ENCODE measurements at regions not wholly inside any gene's neighbourhood (a gene's known extent, or its start where the extent isn't known, plus 50 kb on each side); places are given as distances from the start of the nearest gene placed in this dataset.
"Not testable (repeated sequence)": the region's sequence is repeated elsewhere in the genome, so short reads cannot be mapped to it uniquely, and the experiment has no call there.

DNA sequence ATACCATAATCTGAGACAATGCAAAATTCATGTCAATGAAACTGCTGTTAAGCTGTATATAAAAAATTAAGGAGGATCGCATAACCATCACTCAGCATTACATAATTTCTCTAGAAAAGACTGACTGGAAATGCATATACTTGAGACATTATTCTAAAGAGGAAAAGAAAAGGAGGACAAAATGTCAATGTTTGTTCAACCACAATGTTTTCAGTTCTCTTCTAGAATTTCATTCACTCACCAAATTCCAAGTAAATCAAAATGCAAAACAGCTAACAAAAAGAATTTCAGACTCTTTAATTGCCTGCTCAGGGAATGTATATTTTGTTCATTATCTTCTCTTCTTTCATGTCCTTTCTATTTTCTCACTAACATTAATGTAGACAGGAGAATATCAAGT lies 106.2 kb upstream of the CCDC28A start:
- no peak for DNase-seq (ENCODE audit: extremely low read depth, insufficient read length)
- Histone ChIP-seq H3K36me3 (ENCODE audit: control insufficient read depth, insufficient read depth, low read length) (no peaks in the 10 kb centered on the region), H3K4me3 (replicated peaks; ENCODE audit: low read depth, low read length) (no peak overlapping the region), H3K27me3 (replicated peaks; ENCODE audit: control insufficient read depth, insufficient read depth, low read length) (no peaks in the 10 kb centered on the region)
- TF ChIP-seq, protein P1, sequence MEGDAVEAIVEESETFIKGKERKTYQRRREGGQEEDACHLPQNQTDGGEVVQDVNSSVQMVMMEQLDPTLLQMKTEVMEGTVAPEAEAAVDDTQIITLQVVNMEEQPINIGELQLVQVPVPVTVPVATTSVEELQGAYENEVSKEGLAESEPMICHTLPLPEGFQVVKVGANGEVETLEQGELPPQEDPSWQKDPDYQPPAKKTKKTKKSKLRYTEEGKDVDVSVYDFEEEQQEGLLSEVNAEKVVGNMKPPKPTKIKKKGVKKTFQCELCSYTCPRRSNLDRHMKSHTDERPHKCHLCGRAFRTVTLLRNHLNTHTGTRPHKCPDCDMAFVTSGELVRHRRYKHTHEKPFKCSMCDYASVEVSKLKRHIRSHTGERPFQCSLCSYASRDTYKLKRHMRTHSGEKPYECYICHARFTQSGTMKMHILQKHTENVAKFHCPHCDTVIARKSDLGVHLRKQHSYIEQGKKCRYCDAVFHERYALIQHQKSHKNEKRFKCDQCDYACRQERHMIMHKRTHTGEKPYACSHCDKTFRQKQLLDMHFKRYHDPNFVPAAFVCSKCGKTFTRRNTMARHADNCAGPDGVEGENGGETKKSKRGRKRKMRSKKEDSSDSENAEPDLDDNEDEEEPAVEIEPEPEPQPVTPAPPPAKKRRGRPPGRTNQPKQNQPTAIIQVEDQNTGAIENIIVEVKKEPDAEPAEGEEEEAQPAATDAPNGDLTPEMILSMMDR (IDR thresholded peaks at IDR 0.05; ENCODE audit: insufficient read depth, low read length, poor library complexity, severe bottlenecking), result no peak

DNA sequence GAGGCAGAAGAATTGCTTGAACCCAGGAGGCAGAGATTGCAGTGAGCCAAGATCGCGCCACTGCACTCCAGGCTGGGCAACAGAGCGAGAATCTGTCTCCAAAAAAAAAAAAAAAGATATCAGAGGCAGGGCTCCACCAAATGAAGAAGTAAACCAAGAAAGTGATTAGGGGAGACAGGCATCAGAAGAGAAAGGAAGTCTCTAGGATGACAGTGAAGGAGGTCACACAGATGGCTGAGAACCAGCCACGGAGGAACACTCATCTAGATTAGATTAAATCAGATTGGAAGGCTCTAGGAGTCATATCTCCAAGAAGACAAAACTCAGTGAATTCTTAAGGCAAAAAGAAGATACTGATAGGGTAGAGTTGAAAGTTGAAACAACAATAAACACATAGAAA lies 102.2 kb upstream of the CCDC28A start:
- TF ChIP-seq, protein P1 (IDR thresholded peaks at IDR 0.05; ENCODE audit: insufficient read depth, low read length, poor library complexity, severe bottlenecking), result no peak
- no peak for DNase-seq (ENCODE audit: extremely low read depth, insufficient read length)
- H3K4me3 ChIP-seq (replicated peaks; ENCODE audit: low read depth, low read length), result no peak overlapping the region
- no peaks in the 10 kb centered on the region for H3K36me3 ChIP-seq (ENCODE audit: control insufficient read depth, insufficient read depth, low read length)
- H3K27me3 ChIP-seq (replicated peaks; ENCODE audit: control insufficient read depth, insufficient read depth, low read length), result no peaks in the 10 kb centered on the region

DNA sequence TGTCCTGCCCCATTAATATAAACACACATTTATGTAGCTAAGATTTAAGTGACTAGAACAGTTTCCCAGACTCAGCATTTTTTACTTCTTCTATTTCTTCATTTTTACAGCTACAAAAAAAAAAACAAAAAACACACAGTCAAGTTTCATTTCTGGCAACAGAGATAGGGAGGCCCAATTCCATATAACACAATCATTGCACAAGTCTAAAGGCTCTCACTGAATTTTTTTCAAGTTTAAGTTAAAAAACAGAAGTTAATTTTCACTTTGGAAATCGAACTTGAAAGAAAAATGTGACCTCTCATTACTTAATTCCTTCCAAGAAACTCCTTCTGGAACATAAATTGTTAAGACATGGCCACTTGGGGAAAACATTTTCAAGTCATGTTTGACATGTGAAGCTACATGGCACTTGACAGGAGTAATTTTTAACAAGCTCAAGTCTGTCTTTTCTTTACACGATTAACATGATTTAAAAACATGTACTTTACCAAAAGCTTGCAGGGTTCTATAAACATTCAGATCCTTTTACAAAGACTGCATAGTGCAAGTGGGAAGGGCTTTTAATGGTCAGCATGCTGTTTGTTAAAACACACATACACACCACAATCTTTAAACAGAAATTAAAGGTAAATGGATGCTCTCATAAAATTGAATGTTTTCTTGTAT lies 100.1 kb upstream of the CCDC28A start:
- DNase-seq (ENCODE audit: extremely low read depth, insufficient read length), result no peak
- Histone ChIP-seq H3K4me3 (replicated peaks; ENCODE audit: low read depth, low read length) (no peak overlapping the region), H3K27me3 (replicated peaks; ENCODE audit: control insufficient read depth, insufficient read depth, low read length) (no peaks in the 10 kb centered on the region), H3K36me3 (ENCODE audit: control insufficient read depth, insufficient read depth, low read length) (no peaks in the 10 kb centered on the region)
- TF ChIP-seq, protein P1 (IDR thresholded peaks at IDR 0.05; ENCODE audit: insufficient read depth, low read length, poor library complexity, severe bottlenecking), result no peak

DNA sequence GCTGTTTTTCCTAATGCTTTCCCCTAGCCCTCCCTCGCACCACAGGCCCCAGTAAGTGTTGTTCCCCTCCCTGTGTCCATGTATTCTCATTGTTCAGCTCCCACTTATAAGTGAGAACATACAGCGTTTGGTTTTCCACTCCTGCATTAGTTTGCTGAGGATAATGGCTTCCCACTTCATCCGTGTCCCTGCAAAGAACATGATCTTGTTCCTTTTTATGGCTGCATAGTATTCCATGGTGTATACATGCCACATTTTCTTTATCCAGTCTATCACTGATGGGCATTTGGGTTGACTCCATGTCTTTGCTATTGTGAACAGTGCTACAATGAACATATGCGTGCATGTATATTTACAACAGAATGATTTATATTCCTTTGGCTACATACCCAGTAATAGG lies 99.1 kb upstream of the CCDC28A start:
- DNase-seq (ENCODE audit: extremely low read depth, insufficient read length); H3K4me3 ChIP-seq (replicated peaks; ENCODE audit: low read depth, low read length); H3K27me3 ChIP-seq (replicated peaks; ENCODE audit: control insufficient read depth, insufficient read depth, low read length); H3K36me3 ChIP-seq (ENCODE audit: control insufficient read depth, insufficient read depth, low read length): not testable (repeated sequence)

DNA sequence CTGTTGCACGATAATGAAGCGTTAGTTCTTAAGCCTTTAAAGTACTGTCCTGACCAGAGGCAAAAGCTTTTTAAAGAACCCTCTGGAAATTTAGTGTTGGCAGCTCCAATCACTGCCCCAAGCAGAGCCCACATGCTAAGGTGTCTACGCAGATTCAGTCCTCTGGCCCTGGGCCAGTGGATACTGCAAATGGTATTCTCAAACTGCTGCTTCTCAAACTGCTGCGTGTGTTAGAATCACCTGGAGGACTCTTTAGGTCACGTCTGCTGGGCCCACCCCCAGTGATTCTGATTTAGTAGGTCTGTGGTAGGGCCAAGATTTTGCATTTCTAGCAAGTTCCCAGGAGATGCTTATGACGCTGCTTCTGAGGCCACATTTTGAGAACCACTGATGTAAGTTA lies 96.0 kb upstream of the CCDC28A start:
- no peaks in the 10 kb centered on the region for H3K36me3 ChIP-seq (ENCODE audit: control insufficient read depth, insufficient read depth, low read length)
- TF ChIP-seq, protein P1 (IDR thresholded peaks at IDR 0.05; ENCODE audit: insufficient read depth, low read length, poor library complexity, severe bottlenecking), result no peak
- no peak overlapping the region for H3K4me3 ChIP-seq (replicated peaks; ENCODE audit: low read depth, low read length)
- no peak for DNase-seq (ENCODE audit: extremely low read depth, insufficient read length)
- no peaks in the 10 kb centered on the region for H3K27me3 ChIP-seq (replicated peaks; ENCODE audit: control insufficient read depth, insufficient read depth, low read length)

DNA sequence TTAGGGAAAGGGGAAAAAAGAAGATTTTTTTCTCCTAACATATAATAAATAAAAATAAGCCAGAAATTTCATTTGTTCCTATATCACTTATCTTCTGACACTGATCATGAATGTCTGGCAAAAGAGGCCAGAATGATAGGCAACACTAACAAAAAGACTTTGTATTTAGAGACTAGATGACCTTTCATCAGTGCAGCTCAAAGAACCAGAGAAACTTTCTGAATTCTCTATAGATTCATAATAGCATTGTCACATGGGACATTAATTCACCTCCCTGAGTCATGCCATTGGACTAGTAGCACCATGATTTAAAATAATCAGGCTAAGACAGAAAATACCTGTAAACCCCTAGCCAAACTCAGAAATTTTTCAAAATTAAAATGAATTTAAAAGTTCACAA lies 95.4 kb upstream of the CCDC28A start:
- no peak for DNase-seq (ENCODE audit: extremely low read depth, insufficient read length)
- TF ChIP-seq, protein P1 (IDR thresholded peaks at IDR 0.05; ENCODE audit: insufficient read depth, low read length, poor library complexity, severe bottlenecking), result no peak
- no peak overlapping the region for H3K4me3 ChIP-seq (replicated peaks; ENCODE audit: low read depth, low read length)
- no peaks in the 10 kb centered on the region for H3K36me3 ChIP-seq (ENCODE audit: control insufficient read depth, insufficient read depth, low read length)
- H3K27me3 ChIP-seq (replicated peaks; ENCODE audit: control insufficient read depth, insufficient read depth, low read length), result no peaks in the 10 kb centered on the region

Data from GM06990 (cell line).